ENCODE measurements at regions not wholly inside any gene's neighbourhood (a gene's known extent, or its start where the extent isn't known, plus 50 kb on each side); places are given as distances from the start of the nearest gene placed in this dataset.

- DNase-seq (ENCODE audit: low spot score) = no peak
Observed at GRCh38 chr12:92650228-92650822, 52.5 kb upstream of the PLEKHG7 start.

- peak; percentile 59 for DNase-seq (ENCODE audit: low spot score)
Observed at GRCh38 chr12:92649511-92650227, 53.1 kb upstream of the PLEKHG7 start.

GRCh38 chr12:92648242-92649031 is 54.4 kb upstream of the PLEKHG7 start:
- no peak for DNase-seq (ENCODE audit: low spot score)

- DNase-seq (ENCODE audit: low spot score) = no peak
Observed at GRCh38 chr12:92641291-92641690, 61.5 kb upstream of the PLEKHG7 start.

- DNase-seq (ENCODE audit: low spot score) = no peak
Observed at GRCh38 chr12:92640691-92641090, 62.1 kb upstream of the PLEKHG7 start.

- DNase-seq (ENCODE audit: low spot score) = no peak
Observed at GRCh38 chr12:92639017-92639416, 63.8 kb upstream of the PLEKHG7 start.

GRCh38 chr12:92634730-92635129 is 68.1 kb upstream of the PLEKHG7 start:
- DNase-seq (ENCODE audit: low spot score) = no peak

- no peak for DNase-seq (ENCODE audit: low spot score)
Observed at GRCh38 chr12:92634202-92634601, 68.6 kb upstream of the PLEKHG7 start.

GRCh38 chr12:92630968-92631367 is 71.8 kb upstream of the PLEKHG7 start:
- DNase-seq (ENCODE audit: low spot score) = no peak

GRCh38 chr12:92629349-92630065 is 73.3 kb upstream of the PLEKHG7 start:
- no peak for DNase-seq (ENCODE audit: low spot score)

- DNase-seq (ENCODE audit: low spot score) = no peak
Observed at GRCh38 chr12:92628476-92628875, 74.3 kb upstream of the PLEKHG7 start.

- DNase-seq (ENCODE audit: low spot score) = no peak
Observed at GRCh38 chr12:92627511-92627910, 75.3 kb upstream of the PLEKHG7 start.

GRCh38 chr12:92625639-92626310 is 77.0 kb upstream of the PLEKHG7 start:
- DNase-seq (ENCODE audit: low spot score) = no peak

- no peak for DNase-seq (ENCODE audit: low spot score)
Observed at GRCh38 chr12:92624236-92624635, 78.6 kb upstream of the PLEKHG7 start.

- no peak for DNase-seq (ENCODE audit: low spot score)
Observed at GRCh38 chr12:92623386-92623785, 79.4 kb upstream of the PLEKHG7 start.

GRCh38 chr12:92621833-92622232 is 81.0 kb upstream of the PLEKHG7 start:
- DNase-seq (ENCODE audit: low spot score) = no peak

- no peak for DNase-seq (ENCODE audit: low spot score)
Observed at GRCh38 chr12:92621312-92621711, 81.5 kb upstream of the PLEKHG7 start.

- DNase-seq (ENCODE audit: low spot score) = no peak
Observed at GRCh38 chr12:92619730-92620684, 82.8 kb upstream of the PLEKHG7 start.

GRCh38 chr12:92619026-92619425 is 83.8 kb upstream of the PLEKHG7 start:
- no peak for DNase-seq (ENCODE audit: low spot score)

GRCh38 chr12:92615703-92616102 is 87.1 kb upstream of the PLEKHG7 start:
- no peak for DNase-seq (ENCODE audit: low spot score)

- DNase-seq (ENCODE audit: low spot score) = no peak
Observed at GRCh38 chr12:92615086-92615485, 87.7 kb upstream of the PLEKHG7 start.

Data from LoVo (cell line).